Stimulated activated naive B cell treated with anti-CD40 and anti-IgM and Interleukin-4, amounts not matched to agents 10 μg/mL and 1 μg/mL and 100 μg/mL, for 72 hours (primary cell): ENCODE measurements at regions not wholly inside any gene's neighbourhood (a gene's known extent, or its start where the extent isn't known, plus 50 kb on each side); places are given as distances from the start of the nearest gene placed in this dataset.

Source experiments
- ATAC-seq, 2 donors: fragments of 150-1000 bp; cut with Tn5 transposase; replicated peaks; 2 replicates each; pipeline ENCODE4 v1.10.0; 2021; ENCODE audit warnings: moderate library complexity in 1 of 2
- DNase-seq: peaks from one replicate; pipeline ENCODE4 v3.0.0; 2021
- H3K27ac Mint-ChIP-seq: one replicate; pipeline ENCODE4 v1.8.0; 2022; ENCODE audit warnings: mild to moderate bottlenecking, mixed read lengths
- H3K27me3 Mint-ChIP-seq, 2 donors: one replicate each; pipeline ENCODE4 v1.8.0; 2022; ENCODE audit warnings: mixed read lengths in 2 of 2
- H3K36me3 Mint-ChIP-seq, 2 donors: one replicate each; pipeline ENCODE4 v1.8.0; 2022; ENCODE audit warnings: mixed read lengths in 2 of 2, mild to moderate bottlenecking in 1 of 2
- H3K4me1 Mint-ChIP-seq, 2 donors: one replicate each; pipeline ENCODE4 v1.8.0; 2022; ENCODE audit warnings: mixed read lengths in 2 of 2, mild to moderate bottlenecking in 1 of 2
- H3K4me3 Mint-ChIP-seq, 2 donors: one replicate each; pipeline ENCODE4 v1.8.0; 2022; ENCODE audit warnings: mild to moderate bottlenecking in 2 of 2, mixed read lengths in 2 of 2, moderate library complexity in 1 of 2
- H3K9me3 Mint-ChIP-seq, 2 donors: one replicate each; pipeline ENCODE4 v1.8.0; 2022; ENCODE audit warnings: mixed read lengths in 2 of 2, mild to moderate bottlenecking in 1 of 2

DNA sequence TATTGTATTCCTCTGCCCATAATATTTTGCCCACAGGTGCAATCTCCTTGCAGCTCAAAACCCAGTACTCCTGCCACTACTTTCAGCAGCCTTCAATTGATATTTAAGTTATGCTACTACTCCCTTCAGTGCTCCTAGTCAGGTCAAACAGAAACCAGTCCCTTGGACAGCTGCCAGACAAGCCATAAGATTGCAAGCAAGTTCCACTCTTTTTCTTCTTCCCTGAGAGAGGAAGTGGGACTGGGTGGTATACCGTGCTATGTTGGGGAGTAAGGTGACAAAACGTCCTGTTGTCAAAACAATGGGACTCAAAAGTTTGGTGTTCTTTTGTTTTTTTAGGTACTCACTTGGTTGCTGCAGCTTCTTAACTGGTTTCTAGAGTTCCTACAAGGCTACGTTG lies 63.1 kb upstream of the FRY start:
- Mint-ChIP-seq H3K9me3 (peaks cover 4 to 5% of the 10 kb centered on the region in 2 donors), H3K27ac (no peak overlapping the region), H3K4me1 (peaks cover 4 to 26% of the 10 kb centered on the region in 2 donors), H3K36me3 (no peaks in the 10 kb centered on the region), H3K4me3 (no peak overlapping the region), H3K27me3 (no peaks in the 10 kb centered on the region)
- peak; percentile 26 to 35 for ATAC-seq
- DNase-seq = no peak

DNA sequence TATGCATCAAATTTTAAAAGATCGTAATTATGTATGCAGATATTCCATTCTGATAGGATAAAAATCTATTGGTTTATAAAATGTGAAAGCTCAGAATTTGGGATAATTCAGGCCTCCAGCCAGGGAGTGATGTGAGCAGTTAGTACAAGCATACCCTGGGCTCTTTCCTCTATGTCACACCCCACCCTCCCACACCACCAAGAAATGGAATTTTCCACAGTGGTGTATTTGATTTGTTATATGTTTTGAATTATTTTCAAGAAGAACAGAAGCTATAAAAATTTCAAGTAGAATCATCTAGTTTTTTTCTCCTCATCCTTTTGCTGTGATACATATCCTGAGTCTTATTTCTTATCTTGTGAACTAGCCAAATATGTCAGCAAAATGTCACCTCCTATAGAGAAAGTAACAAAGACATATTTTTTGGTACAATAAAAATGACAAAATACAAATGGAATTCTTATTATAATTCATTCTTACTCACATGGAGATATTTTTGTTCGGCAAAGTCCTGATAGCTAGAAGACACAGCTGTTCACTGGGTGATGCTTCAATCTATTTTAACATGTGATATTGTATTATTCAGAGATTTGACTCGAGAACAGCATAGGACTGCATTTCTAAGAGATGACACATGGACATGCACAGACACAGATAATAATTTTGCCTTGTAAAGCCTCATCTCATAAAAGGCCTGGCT lies 61.2 kb upstream of the FRY start:
- DNase-seq (no peak), ATAC-seq (no peak)
- Mint-ChIP-seq H3K4me3 (no peak overlapping the region), H3K4me1 (peaks cover 4 to 23% of the 10 kb centered on the region in 2 donors), H3K9me3 (peaks cover 4 to 5% of the 10 kb centered on the region in 2 donors), H3K27ac (no peak overlapping the region), H3K27me3 (no peaks in the 10 kb centered on the region), H3K36me3 (no peaks in the 10 kb centered on the region)

DNA sequence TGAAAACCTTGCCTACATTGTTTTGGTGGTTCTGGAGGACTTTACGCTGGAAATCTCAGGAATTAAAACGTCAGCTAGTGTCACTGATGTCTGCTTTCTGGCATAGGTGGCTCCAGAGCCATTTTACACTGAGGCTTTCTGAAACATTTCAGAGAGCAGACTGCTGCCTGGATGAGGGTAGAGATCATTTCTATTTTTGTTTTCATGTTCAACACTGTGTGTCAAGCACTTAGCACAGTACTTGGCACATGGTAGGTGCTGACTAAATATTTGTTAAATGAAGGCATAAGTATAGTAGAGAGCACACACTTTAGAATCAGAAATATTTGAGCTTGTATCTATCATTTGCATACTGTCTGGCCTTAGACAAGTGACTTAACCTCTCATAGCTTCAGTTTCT lies 59.1 kb upstream of the FRY start:
- DNase-seq = no peak

DNA sequence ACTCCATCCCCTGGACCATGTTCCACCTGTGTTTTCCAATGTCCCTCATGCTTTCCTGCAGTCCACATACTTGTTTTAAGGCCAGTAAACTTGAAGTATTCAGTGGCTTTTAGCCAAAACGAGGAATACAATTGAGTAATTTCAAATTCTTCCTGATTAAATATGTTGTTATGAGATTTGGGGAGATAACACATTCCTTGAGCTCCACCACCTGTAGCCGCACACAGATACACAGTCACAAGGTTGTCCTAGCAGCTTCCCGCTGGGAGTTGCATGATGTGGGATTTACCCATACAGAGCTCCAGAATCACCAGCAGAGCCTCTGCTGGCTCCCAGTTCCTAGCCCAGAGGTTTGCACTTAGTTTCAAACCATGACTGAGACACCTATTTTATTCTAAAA lies 53.6 kb upstream of the FRY start:
- no peak overlapping the region for H3K4me3 Mint-ChIP-seq
- no peaks in the 10 kb centered on the region for H3K9me3 Mint-ChIP-seq
- H3K36me3 Mint-ChIP-seq = no peaks in the 10 kb centered on the region
- no peaks in the 10 kb centered on the region for H3K4me1 Mint-ChIP-seq
- no peak for DNase-seq
- no peak overlapping the region for H3K27ac Mint-ChIP-seq
- no peak for ATAC-seq
- no peaks in the 10 kb centered on the region for H3K27me3 Mint-ChIP-seq

More for the DNA sequence above, 59.1 kb upstream of the FRY start:
- Mint-ChIP-seq H3K27me3 (no peaks in the 10 kb centered on the region), H3K36me3 (no peaks in the 10 kb centered on the region), H3K9me3 (peaks cover 0 to 3% of the 10 kb centered on the region in 2 donors), H3K4me3 (no peak overlapping the region), H3K27ac (no peak overlapping the region), H3K4me1 (peaks cover 0 to 10% of the 10 kb centered on the region in 2 donors)
- no peak for ATAC-seq

DNA sequence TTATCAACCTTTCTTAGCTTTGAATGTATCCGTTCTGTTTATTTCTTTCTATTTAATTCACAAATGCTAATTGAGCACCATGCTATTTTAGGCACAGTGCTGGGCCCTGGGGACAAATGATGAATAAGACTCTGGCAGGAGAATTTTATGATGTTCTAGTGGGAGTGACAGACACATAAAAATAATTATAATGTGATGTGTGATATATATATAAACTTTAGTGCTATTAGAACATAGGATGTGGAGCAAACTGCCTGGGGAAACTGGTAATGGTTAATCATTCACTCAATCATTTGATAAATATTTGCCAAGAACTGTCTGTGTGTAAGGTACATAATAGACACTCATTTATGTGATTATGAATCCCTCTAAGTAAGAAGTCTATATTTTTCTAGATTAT lies 50.7 kb upstream of the FRY start:
- Mint-ChIP-seq H3K36me3 (no peaks in the 10 kb centered on the region), H3K4me1 (peaks cover 0 to 5% of the 10 kb centered on the region in 2 donors), H3K9me3 (peaks cover 2 to 4% of the 10 kb centered on the region in 2 donors), H3K27ac (no peak overlapping the region), H3K4me3 (no peak overlapping the region), H3K27me3 (no peaks in the 10 kb centered on the region)
- ATAC-seq = no peak
- no peak for DNase-seq
